Neural progenitor cell (in vitro differentiated cells): ENCODE measurements at regions not wholly inside any gene's neighbourhood (a gene's known extent, or its start where the extent isn't known, plus 50 kb on each side); places are given as distances from the start of the nearest gene placed in this dataset.

Experiments used
- CTCF ChIP-seq: fragments of 200-600 bp; sonication (generic); IDR thresholded peaks from 2 replicates; pipeline ENCODE4 v1.5.1; 2017; ENCODE audit warnings: antibody characterized with exemption, mild to moderate bottlenecking
- EZH2 ChIP-seq: fragments of 200-600 bp; sonication (generic); IDR thresholded peaks from 2 replicates; pipeline ENCODE4 v1.6.1; 2017; ENCODE audit warnings: antibody characterized with exemption, mild to moderate bottlenecking, moderate library complexity

DNA sequence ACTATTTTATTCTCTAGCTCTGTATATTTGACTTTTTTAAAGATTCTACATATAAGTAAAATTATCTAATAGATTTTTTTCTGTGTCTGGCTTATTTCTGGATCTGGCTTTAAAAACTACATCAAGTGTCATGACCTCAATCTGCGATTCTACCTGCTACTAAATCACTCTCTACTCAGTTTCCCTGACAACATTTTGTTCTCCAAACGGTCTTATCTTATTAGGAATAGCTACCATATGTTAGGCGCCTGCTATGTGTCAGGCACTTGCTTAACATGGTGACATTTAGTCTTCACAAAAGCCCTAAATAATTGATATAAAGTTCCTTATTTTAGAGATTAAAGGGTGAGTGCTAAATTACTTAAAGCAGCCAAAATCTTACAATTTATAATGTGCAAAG lies 1362.9 kb upstream of the FLRT2 start:
- TF ChIP-seq CTCF, result no peak
- no peak for TF ChIP-seq EZH2
